WTC11 (cell line): ENCODE measurements at regions not wholly inside any gene's neighbourhood (a gene's known extent, or its start where the extent isn't known, plus 50 kb on each side); places are given as distances from the start of the nearest gene placed in this dataset.

Experiments
- ATAC-seq: fragments of 200-7000 bp; cut with Tn5 transposase; 2 replicates; pipeline ENCODE4 v1.10.0; 2021; ENCODE audit warnings: mild to moderate bottlenecking, moderate library complexity
- CTCF ChIA-PET: fragments of 300-600 bp; sonication (Branson Sonifier 250); formaldehyde crosslinking; loops from one replicate; lab custom pipeline; 2021; ENCODE audit warnings: antibody characterized with exemption; lab: Charles Lee
- POLR2A ChIA-PET: fragments of 350-600 bp; sonication (Branson Sonifier 250); formaldehyde crosslinking; loops from one replicate; lab custom pipeline; 2021; ENCODE audit warnings: antibody characterized with exemption; lab: Charles Lee
- DNase-seq: peaks from one replicate; pipeline ENCODE4 v3.0.0; 2021; ENCODE audit warnings: low spot score
- H3K27ac Mint-ChIP-seq: 2 replicates; pipeline ENCODE4 v1.8.0; 2021; ENCODE audit warnings: mixed read lengths
- H3K27me3 Mint-ChIP-seq: 2 replicates; pipeline ENCODE4 v1.8.0; 2021; ENCODE audit warnings: low read depth, mild to moderate bottlenecking, moderate library complexity, mixed read lengths
- H3K36me3 Mint-ChIP-seq: 2 replicates; pipeline ENCODE4 v1.8.0; 2021; ENCODE audit warnings: mixed read lengths
- H3K4me1 Mint-ChIP-seq: 2 replicates; pipeline ENCODE4 v1.8.0; 2022; ENCODE audit warnings: mixed read lengths
- H3K4me3 Mint-ChIP-seq: 2 replicates; pipeline ENCODE4 v1.8.0; 2021; ENCODE audit warnings: mild to moderate bottlenecking, moderate library complexity, mixed read lengths
- H3K9me3 Mint-ChIP-seq: 2 replicates; pipeline ENCODE4 v1.8.0; 2021; ENCODE audit warnings: mixed read lengths
- ATF3 ChIP-seq: sonication (generic); formaldehyde crosslinking; conservative IDR thresholded peaks from 2 replicates; pipeline ENCODE4 v1.8.1; 2022; ENCODE audit warnings: mild to moderate bottlenecking, missing genetic modification reagents
- CBFB ChIP-seq: sonication (generic); formaldehyde crosslinking; IDR thresholded peaks from 2 replicates; pipeline ENCODE4 v1.8.1; 2022; ENCODE audit warnings: mild to moderate bottlenecking, low read depth, missing genetic modification reagents
- CDX4 ChIP-seq: fragments of 250-450 bp; sonication (Bioruptor Pico); IDR thresholded peaks from 2 replicates; pipeline ENCODE4 v1.9.0; 2021; ENCODE audit warnings: moderate library complexity, mild to moderate bottlenecking, inconsistent platforms, borderline replicate concordance
- E2F5 ChIP-seq: sonication (generic); formaldehyde crosslinking; IDR thresholded peaks from 2 replicates; pipeline ENCODE4 v1.8.1; 2022; ENCODE audit warnings: mild to moderate bottlenecking, moderate library complexity, missing genetic modification reagents
- ERG ChIP-seq: fragments of 250-450 bp; sonication (Bioruptor Pico); IDR thresholded peaks from 2 replicates; pipeline ENCODE4 v1.8.0; 2021; ENCODE audit warnings: mild to moderate bottlenecking
- IRF2 ChIP-seq: sonication (generic); formaldehyde crosslinking; IDR thresholded peaks from 2 replicates; pipeline ENCODE4 v1.8.0; 2022; ENCODE audit warnings: low read depth, missing genetic modification reagents, borderline replicate concordance
- JUN ChIP-seq: sonication (generic); formaldehyde crosslinking; IDR thresholded peaks from 2 replicates; pipeline ENCODE4 v1.8.0; 2023; ENCODE audit warnings: mild to moderate bottlenecking, missing genetic modification reagents
- KAT7 ChIP-seq: sonication (generic); formaldehyde crosslinking; IDR thresholded peaks from 2 replicates; pipeline ENCODE4 v1.8.1; 2023; ENCODE audit warnings: missing genetic modification reagents, mild to moderate bottlenecking, borderline replicate concordance
- MAX ChIP-seq: sonication (generic); formaldehyde crosslinking; IDR thresholded peaks from 2 replicates; pipeline ENCODE4 v1.8.0; 2022; ENCODE audit warnings: mild to moderate bottlenecking, missing genetic modification reagents
- NR1H2 ChIP-seq: sonication (generic); formaldehyde crosslinking; IDR thresholded peaks from 2 replicates; pipeline ENCODE4 v1.9.0; 2021; ENCODE audit warnings: mild to moderate bottlenecking, moderate library complexity, missing genetic modification reagents
- RORB ChIP-seq: fragments of 250-450 bp; sonication (Bioruptor Pico); IDR thresholded peaks from 2 replicates; pipeline ENCODE4 v1.9.0; 2021; ENCODE audit warnings: mild to moderate bottlenecking
- SMAD3 ChIP-seq: sonication (generic); formaldehyde crosslinking; IDR thresholded peaks from 2 replicates; pipeline ENCODE4 v1.8.0; 2022; ENCODE audit warnings: missing genetic modification reagents, mild to moderate bottlenecking, borderline replicate concordance
- SOX15 ChIP-seq: fragments of 250-450 bp; sonication (Bioruptor Pico); IDR thresholded peaks from 2 replicates; pipeline ENCODE4 v1.9.0; 2021; ENCODE audit warnings: mild to moderate bottlenecking
- TP53 ChIP-seq: sonication (generic); formaldehyde crosslinking; IDR thresholded peaks from 2 replicates; pipeline ENCODE4 v1.8.1; 2023; ENCODE audit warnings: mild to moderate bottlenecking, missing genetic modification reagents
- ZNF232 ChIP-seq: sonication (generic); formaldehyde crosslinking; IDR thresholded peaks from 2 replicates; pipeline ENCODE4 v1.8.0; 2022; ENCODE audit warnings: mild to moderate bottlenecking, missing genetic modification reagents
- ZNF263 ChIP-seq: sonication (generic); formaldehyde crosslinking; IDR thresholded peaks from 2 replicates; pipeline ENCODE4 v1.8.1; 2022; ENCODE audit warnings: low read depth, mild to moderate bottlenecking, moderate library complexity, missing genetic modification reagents
- ZNF416 ChIP-seq: fragments of 250-450 bp; sonication (Bioruptor Pico); IDR thresholded peaks from 2 replicates; pipeline ENCODE4 v1.9.0; 2021; ENCODE audit warnings: mild to moderate bottlenecking, inconsistent platforms
- ZNF425 ChIP-seq: fragments of 250-450 bp; sonication (Bioruptor Pico); conservative IDR thresholded peaks from 2 replicates; pipeline ENCODE4 v1.9.0; 2021; ENCODE audit warnings: mild to moderate bottlenecking
- TF ChIP-seq, protein P1 (sequence below): fragments of 250-450 bp; sonication (Bioruptor Pico); IDR thresholded peaks from 2 replicates; pipeline ENCODE4 v1.9.0; 2021; ENCODE audit warnings: mild to moderate bottlenecking, borderline replicate concordance
- TF ChIP-seq, protein P2 (sequence below): sonication (generic); formaldehyde crosslinking; IDR thresholded peaks from 2 replicates; pipeline ENCODE4 v1.8.0; 2022; ENCODE audit warnings: mild to moderate bottlenecking, missing genetic modification reagents

DNA sequence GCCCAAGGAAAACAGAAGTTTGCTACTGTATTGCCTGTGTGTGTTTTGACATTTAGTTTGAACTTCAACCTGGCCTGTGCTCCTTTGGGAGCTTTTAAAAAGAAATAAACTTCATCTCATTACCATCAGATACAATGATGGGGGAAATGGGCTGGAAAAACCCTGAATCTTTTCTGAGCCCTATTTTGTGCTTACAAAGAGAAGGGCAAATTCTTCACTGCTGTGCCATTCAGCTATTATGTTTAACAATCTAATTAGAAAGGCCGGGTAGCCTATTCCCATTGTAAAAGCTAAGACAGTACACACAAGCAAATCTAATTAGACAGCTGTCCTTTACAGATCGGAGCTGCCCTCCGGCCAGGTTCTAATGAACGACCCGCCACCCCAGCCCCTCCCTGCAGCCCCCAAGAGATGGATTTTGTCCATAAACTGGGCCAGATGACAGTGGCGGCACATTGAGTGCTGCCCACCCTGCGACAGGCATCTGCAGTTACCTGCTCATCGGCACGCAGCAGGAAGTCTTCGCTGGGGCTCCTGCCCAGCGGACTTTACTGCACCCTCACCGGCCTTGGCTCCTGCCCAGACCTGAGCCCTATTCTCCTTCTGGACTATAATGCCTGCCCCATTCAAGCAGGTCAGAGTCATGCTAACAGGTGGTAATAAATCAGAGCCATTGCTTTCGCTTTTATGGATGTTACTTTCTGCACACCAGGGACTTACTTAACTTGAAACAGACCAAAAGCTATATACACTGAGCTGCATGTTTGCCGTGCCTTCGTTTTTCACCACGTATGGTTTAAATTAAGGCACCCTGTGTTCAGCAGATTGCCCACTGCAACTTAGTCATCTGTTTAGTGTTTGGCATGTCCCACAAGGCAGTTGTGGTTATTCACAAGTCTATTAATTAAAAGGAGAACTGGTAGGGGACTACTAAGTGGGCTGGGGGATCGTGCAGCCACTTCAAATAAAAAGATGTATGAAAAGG lies 549.6 kb downstream of the FGF9 start:
- ChIA-PET CTCF (no interaction called here), POLR2A (no interaction called here)
- Mint-ChIP-seq H3K4me1 (peaks cover 10% of the 10 kb centered on the region), H3K9me3 (no peaks in the 10 kb centered on the region), H3K36me3 (no peaks in the 10 kb centered on the region), H3K27me3 (no peaks in the 10 kb centered on the region), H3K27ac (no peak overlapping the region), H3K4me3 (no peak overlapping the region)
- TF ChIP-seq ZNF263 (CRISPR knock-in tag) (no peak), IRF2 (no peak), SOX15 (CRISPR knock-in tag) (no peak)
- ATAC-seq (no peak), DNase-seq (no peak)

DNA sequence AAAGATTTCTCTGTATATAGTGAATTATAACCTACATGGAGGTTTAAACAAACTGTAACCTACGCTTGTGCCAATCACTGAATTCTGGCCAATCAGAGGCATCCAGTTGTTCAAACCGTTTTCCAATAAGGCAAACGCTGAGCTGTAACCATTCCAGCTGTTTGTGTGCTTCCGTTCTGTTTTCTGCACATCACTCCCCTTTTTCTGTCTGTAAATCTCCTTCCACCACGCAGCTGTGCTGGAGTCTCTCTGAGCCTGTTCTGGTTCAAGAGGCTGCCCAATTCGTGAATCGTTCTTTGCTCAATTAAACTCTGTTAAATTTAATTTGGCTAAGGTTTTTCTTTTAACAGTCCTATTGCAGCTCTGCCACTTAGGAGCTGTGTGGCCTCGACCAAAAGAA lies 552.5 kb downstream of the FGF9 start:
- Mint-ChIP-seq H3K36me3 (no peaks in the 10 kb centered on the region), H3K9me3 (no peaks in the 10 kb centered on the region), H3K27ac (no peak overlapping the region), H3K4me1 (peaks cover 8% of the 10 kb centered on the region; the same call in 1 of the 2 replicates), H3K27me3 (no peaks in the 10 kb centered on the region), H3K4me3 (no peak overlapping the region)
- ChIA-PET CTCF (no interaction called here), POLR2A (no interaction called here)
- ATAC-seq (no peak), DNase-seq (no peak)
- TF ChIP-seq ZNF425 (CRISPR knock-in tag) (no peak), E2F5 (CRISPR knock-in tag) (no peak), SMAD3 (no peak), CDX4 (no peak), ZNF416 (CRISPR knock-in tag) (no peak), TP53 (CRISPR knock-in tag) (no peak), MAX (CRISPR knock-in tag) (no peak)

DNA sequence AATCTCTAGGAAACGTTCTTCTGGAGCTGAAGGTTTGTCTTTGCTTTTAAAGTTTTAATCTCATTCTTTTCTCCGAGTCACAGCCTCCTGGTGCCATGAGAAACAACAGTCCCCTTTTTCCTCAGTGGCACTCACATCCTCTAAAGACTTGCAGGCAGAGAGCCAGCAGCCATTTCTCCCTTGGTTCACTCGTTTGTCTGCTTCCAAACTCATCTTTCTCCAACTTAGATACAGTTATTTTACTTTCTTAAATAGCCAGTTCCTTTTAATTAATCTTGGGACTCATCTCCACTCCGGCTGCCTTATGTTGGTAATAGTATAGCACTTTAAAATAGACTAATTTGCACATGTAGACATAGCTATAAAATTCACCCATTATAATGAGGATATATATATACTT lies 555.2 kb downstream of the FGF9 start:
- no peaks in the 10 kb centered on the region for H3K27me3 Mint-ChIP-seq
- DNase-seq = no peak
- no peaks in the 10 kb centered on the region for H3K9me3 Mint-ChIP-seq
- ATAC-seq = no peak
- CTCF ChIA-PET = no interaction called here
- no peak overlapping the region for H3K27ac Mint-ChIP-seq
- H3K4me3 Mint-ChIP-seq = no peak overlapping the region
- 0 out of 2 replicates have a peak, but pooled peaks cover 5% of the 10 kb centered on the region for H3K4me1 Mint-ChIP-seq
- TF ChIP-seq ZNF232 (CRISPR knock-in tag) = no peak
- no peak for TF ChIP-seq RORB (CRISPR knock-in tag)
- TF ChIP-seq KAT7 = no peak
- TF ChIP-seq ATF3 (CRISPR knock-in tag) = no peak
- no peak for TF ChIP-seq JUN (CRISPR knock-in tag)
- TF ChIP-seq, protein P1, sequence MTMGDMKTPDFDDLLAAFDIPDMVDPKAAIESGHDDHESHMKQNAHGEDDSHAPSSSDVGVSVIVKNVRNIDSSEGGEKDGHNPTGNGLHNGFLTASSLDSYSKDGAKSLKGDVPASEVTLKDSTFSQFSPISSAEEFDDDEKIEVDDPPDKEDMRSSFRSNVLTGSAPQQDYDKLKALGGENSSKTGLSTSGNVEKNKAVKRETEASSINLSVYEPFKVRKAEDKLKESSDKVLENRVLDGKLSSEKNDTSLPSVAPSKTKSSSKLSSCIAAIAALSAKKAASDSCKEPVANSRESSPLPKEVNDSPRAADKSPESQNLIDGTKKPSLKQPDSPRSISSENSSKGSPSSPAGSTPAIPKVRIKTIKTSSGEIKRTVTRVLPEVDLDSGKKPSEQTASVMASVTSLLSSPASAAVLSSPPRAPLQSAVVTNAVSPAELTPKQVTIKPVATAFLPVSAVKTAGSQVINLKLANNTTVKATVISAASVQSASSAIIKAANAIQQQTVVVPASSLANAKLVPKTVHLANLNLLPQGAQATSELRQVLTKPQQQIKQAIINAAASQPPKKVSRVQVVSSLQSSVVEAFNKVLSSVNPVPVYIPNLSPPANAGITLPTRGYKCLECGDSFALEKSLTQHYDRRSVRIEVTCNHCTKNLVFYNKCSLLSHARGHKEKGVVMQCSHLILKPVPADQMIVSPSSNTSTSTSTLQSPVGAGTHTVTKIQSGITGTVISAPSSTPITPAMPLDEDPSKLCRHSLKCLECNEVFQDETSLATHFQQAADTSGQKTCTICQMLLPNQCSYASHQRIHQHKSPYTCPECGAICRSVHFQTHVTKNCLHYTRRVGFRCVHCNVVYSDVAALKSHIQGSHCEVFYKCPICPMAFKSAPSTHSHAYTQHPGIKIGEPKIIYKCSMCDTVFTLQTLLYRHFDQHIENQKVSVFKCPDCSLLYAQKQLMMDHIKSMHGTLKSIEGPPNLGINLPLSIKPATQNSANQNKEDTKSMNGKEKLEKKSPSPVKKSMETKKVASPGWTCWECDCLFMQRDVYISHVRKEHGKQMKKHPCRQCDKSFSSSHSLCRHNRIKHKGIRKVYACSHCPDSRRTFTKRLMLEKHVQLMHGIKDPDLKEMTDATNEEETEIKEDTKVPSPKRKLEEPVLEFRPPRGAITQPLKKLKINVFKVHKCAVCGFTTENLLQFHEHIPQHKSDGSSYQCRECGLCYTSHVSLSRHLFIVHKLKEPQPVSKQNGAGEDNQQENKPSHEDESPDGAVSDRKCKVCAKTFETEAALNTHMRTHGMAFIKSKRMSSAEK (CRISPR knock-in tag) = no peak
- no peak for TF ChIP-seq CBFB
- no peak for TF ChIP-seq NR1H2 (CRISPR knock-in tag)
- no peak for TF ChIP-seq ERG (CRISPR knock-in tag)
- TF ChIP-seq, protein P2, sequence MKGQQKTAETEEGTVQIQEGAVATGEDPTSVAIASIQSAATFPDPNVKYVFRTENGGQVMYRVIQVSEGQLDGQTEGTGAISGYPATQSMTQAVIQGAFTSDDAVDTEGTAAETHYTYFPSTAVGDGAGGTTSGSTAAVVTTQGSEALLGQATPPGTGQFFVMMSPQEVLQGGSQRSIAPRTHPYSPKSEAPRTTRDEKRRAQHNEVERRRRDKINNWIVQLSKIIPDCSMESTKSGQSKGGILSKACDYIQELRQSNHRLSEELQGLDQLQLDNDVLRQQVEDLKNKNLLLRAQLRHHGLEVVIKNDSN (CRISPR knock-in tag) = no peak
- TF ChIP-seq, all 79 proteins: peak for 0
- H3K36me3 Mint-ChIP-seq = no peaks in the 10 kb centered on the region
- POLR2A ChIA-PET = no interaction called here
